ENCODE measurements at regions not wholly inside any gene's neighbourhood (a gene's known extent, or its start where the extent isn't known, plus 50 kb on each side); places are given as distances from the start of the nearest gene placed in this dataset.

GRCh38 chr7:21299766-21300165 is 128.1 kb upstream of the SP4 start:
- H3K79me2 ChIP-seq (ENCODE audit: insufficient read depth, low read length) = no peaks in the 10 kb centered on the region
- no peak overlapping the region for H2AFZ ChIP-seq (ENCODE audit: low read length)
- H3K27me3 ChIP-seq (ENCODE audit: insufficient read depth, low read length, poor library complexity, severe bottlenecking) = no peaks in the 10 kb centered on the region
- no peaks in the 10 kb centered on the region for H3K9me2 ChIP-seq (replicated peaks; ENCODE audit: low read depth, low read length)
- no peak overlapping the region for H3K4me2 ChIP-seq (ENCODE audit: low read depth, low read length, poor library complexity, severe bottlenecking)
- no peaks in the 10 kb centered on the region for H3K9me3 ChIP-seq (ENCODE audit: insufficient read depth, low read depth, low read length)
- H3K4me3 ChIP-seq (ENCODE audit: low read length, poor library complexity, severe bottlenecking) = no peak overlapping the region
- H3K4me1 ChIP-seq (ENCODE audit: insufficient read depth, low read length, poor library complexity, severe bottlenecking) = no peaks in the 10 kb centered on the region
- H3K36me3 ChIP-seq (ENCODE audit: insufficient read depth, low read length) = no peaks in the 10 kb centered on the region
- no peak overlapping the region for H3K9ac ChIP-seq (ENCODE audit: low read depth, low read length, poor library complexity, severe bottlenecking)
- TF ChIP-seq EZH2phosphoT487 (IDR thresholded peaks at IDR 0.05; ENCODE audit: borderline replicate concordance) = no peak
- no peak for TF ChIP-seq CTCF (conservative IDR thresholded peaks at IDR 0.05; ENCODE audit: low read length)
- no peaks in the 10 kb centered on the region for H4K20me1 ChIP-seq (ENCODE audit: insufficient read depth, low read length, poor library complexity, severe bottlenecking)
- H3F3A ChIP-seq (ENCODE audit: low read depth) = no peaks in the 10 kb centered on the region

GRCh38 chr7:21300692-21301091 is 127.2 kb upstream of the SP4 start:
- Histone ChIP-seq H3K9me3 (ENCODE audit: insufficient read depth, low read depth, low read length) (no peaks in the 10 kb centered on the region), H3K9me2 (replicated peaks; ENCODE audit: low read depth, low read length) (no peaks in the 10 kb centered on the region), H3K79me2 (ENCODE audit: insufficient read depth, low read length) (no peaks in the 10 kb centered on the region), H3K9ac (ENCODE audit: low read depth, low read length, poor library complexity, severe bottlenecking) (no peak overlapping the region), H2AFZ (ENCODE audit: low read length) (no peak overlapping the region), H3K36me3 (ENCODE audit: insufficient read depth, low read length) (no peaks in the 10 kb centered on the region), H3K27me3 (ENCODE audit: insufficient read depth, low read length, poor library complexity, severe bottlenecking) (no peaks in the 10 kb centered on the region), H4K20me1 (ENCODE audit: insufficient read depth, low read length, poor library complexity, severe bottlenecking) (no peaks in the 10 kb centered on the region), H3K4me1 (ENCODE audit: insufficient read depth, low read length, poor library complexity, severe bottlenecking) (no peaks in the 10 kb centered on the region), H3F3A (ENCODE audit: low read depth) (no peaks in the 10 kb centered on the region), H3K4me2 (ENCODE audit: low read depth, low read length, poor library complexity, severe bottlenecking) (no peak overlapping the region), H3K4me3 (ENCODE audit: low read length, poor library complexity, severe bottlenecking) (no peak overlapping the region)
- TF ChIP-seq EZH2phosphoT487 (IDR thresholded peaks at IDR 0.05; ENCODE audit: borderline replicate concordance) (no peak), CTCF (conservative IDR thresholded peaks at IDR 0.05; ENCODE audit: low read length) (peak; percentile 60)

- Histone ChIP-seq H3K9me3 (ENCODE audit: insufficient read depth, low read depth, low read length) (peaks cover 8% of the 10 kb centered on the region; the same call in 1 of the 2 replicates), H3K9ac (ENCODE audit: low read depth, low read length, poor library complexity, severe bottlenecking) (no peak overlapping the region), H3K27me3 (ENCODE audit: insufficient read depth, low read length, poor library complexity, severe bottlenecking) (no peaks in the 10 kb centered on the region), H3K79me2 (ENCODE audit: insufficient read depth, low read length) (no peaks in the 10 kb centered on the region), H3K4me3 (ENCODE audit: low read length, poor library complexity, severe bottlenecking) (no peak overlapping the region), H3F3A (ENCODE audit: low read depth) (no peaks in the 10 kb centered on the region), H3K4me1 (ENCODE audit: insufficient read depth, low read length, poor library complexity, severe bottlenecking) (no peaks in the 10 kb centered on the region), H3K36me3 (ENCODE audit: insufficient read depth, low read length) (no peaks in the 10 kb centered on the region), H4K20me1 (ENCODE audit: insufficient read depth, low read length, poor library complexity, severe bottlenecking) (no peaks in the 10 kb centered on the region), H3K4me2 (ENCODE audit: low read depth, low read length, poor library complexity, severe bottlenecking) (no peak overlapping the region), H2AFZ (ENCODE audit: low read length) (no peak overlapping the region), H3K9me2 (replicated peaks; ENCODE audit: low read depth, low read length) (no peaks in the 10 kb centered on the region)
- TF ChIP-seq CTCF (conservative IDR thresholded peaks at IDR 0.05; ENCODE audit: low read length) (no peak), EZH2phosphoT487 (IDR thresholded peaks at IDR 0.05; ENCODE audit: borderline replicate concordance) (no peak)
Measured at GRCh38 chr7:21304808-21305375, 123.0 kb upstream of the SP4 start.
